ENCODE measurements at regions not wholly inside any gene's neighbourhood (a gene's known extent, or its start where the extent isn't known, plus 50 kb on each side); places are given as distances from the start of the nearest gene placed in this dataset.
A peak's percentile ranks its signal among the peaks of the same experiment; 100 is the strongest.
"Not testable (repeated sequence)": the region's sequence is repeated elsewhere in the genome, so short reads cannot be mapped to it uniquely, and the experiment has no call there.

DNA sequence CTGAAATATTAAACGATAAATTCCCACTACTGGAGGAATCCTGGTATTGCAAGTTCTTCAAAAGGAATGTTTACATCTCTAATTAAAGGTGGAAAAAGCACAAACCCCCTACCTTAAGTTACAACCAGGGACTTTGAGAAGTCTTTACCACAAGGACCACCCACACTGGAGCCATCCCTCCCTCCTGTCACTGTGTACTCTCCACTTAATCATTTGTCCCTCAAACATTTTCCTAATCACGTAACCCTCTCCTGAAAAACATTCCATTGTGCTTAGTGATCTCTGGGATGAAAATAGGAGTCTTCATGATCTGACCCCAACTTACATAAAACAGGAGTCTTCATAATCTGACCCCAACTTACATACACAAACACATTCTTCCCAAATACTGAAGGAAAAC is 85.7 kb downstream of the SUCLG1 start:
- H3K4me3 ChIP-seq (ENCODE audit: low read length) = no peak overlapping the region
- no peak for DNase-seq (ENCODE audit: low read depth, low spot score)

GRCh38 chr2:84362541-84362940 is 96.5 kb downstream of the SUCLG1 start:
- DNase-seq (ENCODE audit: low read depth, low spot score) = no peak

DNA sequence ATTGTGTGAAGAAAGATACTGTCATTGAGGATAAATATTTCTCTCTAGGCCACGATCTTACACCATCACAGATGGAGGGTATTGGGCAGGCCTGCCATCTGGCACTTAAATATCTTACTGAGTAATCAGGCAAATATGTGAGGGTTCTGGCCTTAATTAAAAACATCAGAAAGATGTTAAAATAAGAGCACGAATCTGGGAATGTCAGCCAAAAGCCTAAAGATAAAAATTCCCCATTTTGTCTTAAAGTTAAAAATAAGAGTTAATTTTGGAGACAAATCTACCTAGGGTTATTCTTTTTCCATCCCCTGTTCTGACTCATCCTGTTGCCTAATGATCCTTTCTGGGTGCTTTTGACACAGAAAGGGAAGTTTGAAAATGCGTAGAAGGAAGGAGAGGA is 121.0 kb downstream of the SUCLG1 start:
- no peak for DNase-seq (ENCODE audit: low read depth, low spot score)
- no peak overlapping the region for H3K4me3 ChIP-seq (ENCODE audit: low read length)

More at GRCh38 chr2:84362541-84362940, 96.5 kb downstream of the SUCLG1 start:
- H3K4me3 ChIP-seq (ENCODE audit: low read length) = no peak overlapping the region

DNA sequence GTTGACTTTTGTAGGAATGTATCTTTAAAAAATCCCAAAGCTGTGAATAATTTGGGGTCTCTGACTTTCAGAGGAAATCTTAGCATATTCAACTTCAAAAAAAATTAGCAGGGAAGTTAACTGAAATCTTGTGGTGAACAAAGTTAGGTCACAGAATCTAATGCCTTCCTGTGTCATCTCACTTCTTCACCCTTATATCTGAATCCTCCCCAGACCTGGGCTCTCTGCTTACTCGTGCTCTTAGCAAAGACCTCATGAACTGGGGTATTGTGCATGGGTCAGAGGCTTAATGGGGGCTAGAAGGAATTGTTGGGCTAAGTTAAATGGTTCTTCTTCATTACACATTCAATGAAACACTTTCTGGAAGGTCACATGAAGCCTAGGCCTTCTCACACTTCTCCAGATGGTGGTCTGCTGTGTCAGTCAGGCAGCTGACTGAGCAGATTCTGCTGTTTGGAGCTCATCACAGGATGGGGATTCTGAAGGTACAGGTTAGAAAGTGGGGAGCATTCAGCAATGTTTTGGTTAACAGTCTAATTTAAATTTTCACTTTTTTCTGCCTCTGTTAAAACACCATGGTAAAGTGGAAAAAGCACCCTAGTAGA is 131.3 kb downstream of the SUCLG1 start:
- H3K4me3 ChIP-seq (ENCODE audit: low read length) = no peak overlapping the region
- DNase-seq (ENCODE audit: low read depth, low spot score) = no peak

GRCh38 chr2:84326831-84327432 is 132.1 kb downstream of the SUCLG1 start:
- DNase-seq (ENCODE audit: low read depth, low spot score) = no peak
- H3K4me3 ChIP-seq (ENCODE audit: low read length) = no peak overlapping the region

DNA sequence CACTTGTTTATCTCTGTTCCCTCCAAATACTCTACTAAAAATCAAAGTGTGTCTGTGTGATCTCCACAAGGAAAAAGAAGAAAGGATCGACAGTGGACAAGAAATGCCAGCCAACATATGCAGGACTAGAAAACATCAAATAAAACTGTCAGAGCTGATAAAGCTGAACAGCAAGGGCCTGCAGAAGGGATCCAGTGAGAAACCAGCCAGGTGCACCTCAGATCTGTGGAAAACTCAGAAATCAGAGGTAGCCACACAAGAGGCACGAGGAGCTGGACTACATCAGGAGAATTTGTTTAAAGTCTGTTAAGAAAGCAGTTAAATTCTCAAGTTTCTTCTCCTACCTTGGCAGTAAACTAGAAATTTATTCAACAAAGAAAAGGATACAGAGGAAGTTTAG is 135.2 kb downstream of the SUCLG1 start:
- no peak overlapping the region for H3K4me3 ChIP-seq (ENCODE audit: low read length)
- DNase-seq (ENCODE audit: low read depth, low spot score) = no peak

DNA sequence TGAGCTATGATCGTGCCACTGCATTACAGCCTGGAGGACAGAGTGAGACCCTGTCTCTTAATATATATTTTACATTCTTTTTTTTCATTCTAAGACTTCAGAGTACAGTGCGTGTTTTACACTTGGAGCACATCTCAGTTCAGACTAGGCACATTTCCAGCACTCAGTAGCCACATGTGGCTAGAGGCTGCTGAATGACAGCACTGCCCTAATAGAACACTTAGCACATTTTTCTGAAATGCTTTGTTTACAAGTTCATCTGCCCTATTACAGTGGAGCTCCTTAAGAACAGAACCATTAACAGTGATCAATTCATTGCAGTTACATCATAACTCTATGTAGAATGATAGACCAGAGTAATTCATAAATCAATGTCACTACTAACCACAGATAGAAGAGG is 138.1 kb downstream of the SUCLG1 start:
- no peak overlapping the region for H3K4me3 ChIP-seq (ENCODE audit: low read length)
- DNase-seq (ENCODE audit: low read depth, low spot score) = no peak

DNA sequence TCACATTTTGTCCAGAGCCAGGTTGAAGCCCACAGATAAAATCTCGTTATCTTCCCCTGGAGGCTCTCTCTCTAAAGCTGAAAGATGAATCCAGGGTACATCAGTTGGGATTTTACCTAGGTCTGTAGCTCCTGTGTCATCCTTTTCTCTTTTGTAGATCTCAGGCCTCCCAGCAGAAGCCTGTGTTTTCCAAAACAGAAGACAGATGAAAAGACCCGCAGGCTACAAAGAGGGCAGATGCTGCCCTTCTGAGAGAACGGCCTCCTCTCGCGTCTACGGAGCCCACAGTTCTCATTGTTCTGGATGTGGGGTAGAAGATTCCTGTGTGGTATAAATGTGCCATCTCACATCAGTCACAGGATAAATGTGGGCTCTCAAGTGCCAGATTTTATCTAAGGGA is 139.5 kb downstream of the SUCLG1 start:
- no peak for DNase-seq (ENCODE audit: low read depth, low spot score)
- H3K4me3 ChIP-seq (ENCODE audit: low read length) = no peak overlapping the region

DNA sequence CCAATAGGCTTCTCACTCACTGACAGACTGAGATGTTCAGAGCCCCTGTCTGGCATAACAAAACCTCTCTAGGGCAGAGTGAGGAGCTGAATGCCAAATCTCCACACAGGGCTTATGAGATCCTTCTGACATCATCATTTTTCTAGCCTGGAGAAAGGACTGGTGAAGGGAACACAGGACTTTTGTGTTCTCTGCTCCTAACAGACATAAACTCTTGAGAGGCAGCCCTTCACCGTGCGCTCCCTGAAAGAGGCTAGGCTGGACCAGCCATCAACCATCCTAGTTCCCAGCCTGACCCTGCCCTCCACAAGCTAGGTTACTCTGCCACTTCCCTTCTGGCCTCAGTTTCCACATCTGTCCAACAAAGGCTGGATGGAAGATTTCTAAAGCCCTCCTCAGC is 141.9 kb downstream of the SUCLG1 start:
- H3K4me3 ChIP-seq (ENCODE audit: low read length) = no peak overlapping the region
- DNase-seq (ENCODE audit: low read depth, low spot score) = no peak

DNA sequence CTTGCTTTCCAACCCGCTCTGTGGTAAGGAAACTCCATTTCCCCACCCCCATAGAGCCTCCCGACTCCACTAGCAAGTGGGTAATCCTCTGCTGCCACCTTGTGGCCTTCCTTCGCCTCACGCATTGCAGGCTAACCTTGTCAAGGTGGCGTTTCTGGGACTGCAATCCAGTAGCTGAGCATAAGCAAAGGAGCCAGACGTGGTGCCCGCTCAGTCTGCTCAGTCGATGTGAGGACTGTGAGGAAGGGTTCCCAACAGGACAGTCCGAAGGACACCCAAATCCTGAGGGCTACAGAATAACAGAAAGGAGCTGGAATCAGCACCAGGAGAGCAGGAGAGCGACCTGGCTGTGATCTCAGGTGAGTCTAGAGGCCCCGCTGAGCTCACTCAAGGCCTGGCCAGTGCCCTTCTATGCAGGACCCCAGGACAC is 144.2 kb downstream of the SUCLG1 start:
- H3K4me3 ChIP-seq (ENCODE audit: low read length) = no peak overlapping the region
- DNase-seq (ENCODE audit: low read depth, low spot score) = peak; percentile 82

- DNase-seq (ENCODE audit: low read depth, low spot score) = no peak
- H3K4me3 ChIP-seq (ENCODE audit: low read length) = no peak overlapping the region
Measured at GRCh38 chr2:84314250-84314649, 144.8 kb downstream of the SUCLG1 start.

DNA sequence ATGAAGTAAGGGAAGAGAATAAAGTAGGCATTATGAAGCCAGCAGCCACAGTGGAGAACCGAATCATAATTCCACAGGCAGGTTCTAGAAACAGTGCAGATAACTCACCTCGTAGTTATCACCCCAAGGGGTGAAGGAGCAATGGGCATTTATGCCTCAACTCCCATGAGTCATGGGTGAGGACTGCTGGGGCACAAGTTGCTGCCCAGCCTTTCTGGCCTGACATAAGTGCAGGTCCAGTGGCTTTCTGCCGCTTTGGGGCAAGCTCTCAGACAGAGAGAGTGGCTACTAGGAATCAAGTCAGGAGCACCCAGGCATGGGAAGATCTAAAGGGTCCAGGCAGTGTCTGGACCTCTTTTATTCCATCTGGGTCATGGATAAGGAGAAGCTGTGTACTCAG is 149.8 kb downstream of the SUCLG1 start:
- no peak for DNase-seq (ENCODE audit: low read depth, low spot score)
- H3K4me3 ChIP-seq (ENCODE audit: low read length) = no peak overlapping the region

DNA sequence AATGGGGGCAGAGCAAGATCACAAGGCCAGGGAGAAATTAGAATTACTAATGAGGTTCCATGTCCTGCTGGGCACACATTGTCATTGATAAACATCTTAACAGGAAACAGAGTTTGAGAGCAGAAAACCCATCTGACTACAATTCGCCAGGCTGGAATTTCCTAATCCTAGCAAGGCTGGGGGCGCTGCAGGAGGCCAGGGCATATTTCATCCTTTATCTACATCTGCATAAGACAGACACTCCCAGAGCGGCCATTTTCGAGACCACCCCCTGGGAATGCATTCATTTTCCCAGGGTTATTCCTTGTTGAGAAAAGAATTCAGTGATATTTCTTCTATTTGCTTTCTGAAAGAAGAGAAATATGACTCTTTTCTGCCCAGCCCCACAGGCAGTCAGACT is 152.7 kb downstream of the SUCLG1 start:
- no peak for DNase-seq (ENCODE audit: low read depth, low spot score)
- no peak overlapping the region for H3K4me3 ChIP-seq (ENCODE audit: low read length)

DNA sequence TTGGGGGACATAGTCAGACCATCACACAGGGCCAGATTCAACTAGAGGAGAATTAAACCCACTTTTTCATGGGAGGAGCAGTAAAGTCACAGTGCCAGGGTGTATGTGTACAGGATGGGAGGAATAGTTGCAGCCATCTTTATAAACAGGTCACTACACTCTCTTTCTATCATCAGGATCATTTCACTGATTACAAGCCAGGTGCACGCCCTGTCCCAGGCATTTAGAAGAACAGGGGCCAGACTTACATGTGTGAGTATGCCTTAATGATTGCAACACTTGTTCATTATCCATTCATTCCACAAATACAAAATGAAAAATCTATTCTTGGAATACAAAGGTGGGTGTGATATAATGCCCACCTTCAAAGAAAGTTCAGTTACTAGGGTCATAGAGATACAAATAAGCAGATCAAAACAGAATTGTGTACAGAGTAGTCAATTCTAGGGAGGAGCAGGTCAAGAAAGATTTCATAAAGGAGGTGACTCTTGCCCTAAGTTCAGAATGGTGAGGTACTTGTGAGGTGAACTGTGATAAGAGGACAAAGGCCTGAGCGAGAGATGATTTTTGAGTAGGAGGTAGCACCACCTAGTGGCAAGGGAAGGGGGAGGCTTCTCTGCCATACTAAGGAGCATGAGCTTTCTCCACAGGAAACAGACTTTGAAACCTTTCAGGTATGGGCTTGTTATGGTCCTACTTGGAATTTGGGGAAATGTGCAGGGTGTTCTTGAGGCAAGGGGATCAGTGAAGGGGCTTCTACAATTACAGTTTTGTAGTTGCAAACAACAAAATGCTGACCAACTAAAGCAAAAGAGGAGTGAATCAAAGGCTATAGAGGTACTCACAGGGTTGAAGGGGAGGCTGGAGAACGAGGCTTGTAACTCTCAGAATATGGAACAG is 156.3 kb downstream of the SUCLG1 start:
- no peak overlapping the region for H3K4me3 ChIP-seq (ENCODE audit: low read length)
- peak; percentile 69 for DNase-seq (ENCODE audit: low read depth, low spot score)

DNA sequence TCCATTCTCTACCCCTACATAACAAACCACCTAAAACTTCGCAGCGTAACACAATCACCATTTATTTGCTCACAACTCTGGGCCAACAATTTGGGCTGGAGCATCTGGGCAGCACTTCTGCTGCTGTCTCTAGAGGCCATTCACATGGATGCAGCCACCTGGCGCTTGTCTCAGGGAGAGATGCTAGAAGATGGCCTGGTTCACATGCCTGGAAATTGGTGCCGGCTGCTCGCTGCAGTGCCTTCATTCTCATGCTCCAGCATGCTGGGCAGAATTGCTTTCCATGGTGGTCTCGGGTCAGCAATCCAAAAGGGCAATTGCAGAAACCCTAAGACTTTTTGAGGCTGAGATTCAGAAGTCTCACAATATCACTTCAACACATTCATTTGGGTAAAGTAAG is 157.4 kb downstream of the SUCLG1 start:
- no peak overlapping the region for H3K4me3 ChIP-seq (ENCODE audit: low read length)
- no peak for DNase-seq (ENCODE audit: low read depth, low spot score)

GRCh38 chr2:84300696-84301029 is 158.4 kb downstream of the SUCLG1 start:
- no peak overlapping the region for H3K4me3 ChIP-seq (ENCODE audit: low read length)
- no peak for DNase-seq (ENCODE audit: low read depth, low spot score)

- H3K4me3 ChIP-seq (ENCODE audit: low read length); DNase-seq (ENCODE audit: low read depth, low spot score): not testable (repeated sequence)
Measured at GRCh38 chr2:84300001-84300695, 158.9 kb downstream of the SUCLG1 start.

DNA sequence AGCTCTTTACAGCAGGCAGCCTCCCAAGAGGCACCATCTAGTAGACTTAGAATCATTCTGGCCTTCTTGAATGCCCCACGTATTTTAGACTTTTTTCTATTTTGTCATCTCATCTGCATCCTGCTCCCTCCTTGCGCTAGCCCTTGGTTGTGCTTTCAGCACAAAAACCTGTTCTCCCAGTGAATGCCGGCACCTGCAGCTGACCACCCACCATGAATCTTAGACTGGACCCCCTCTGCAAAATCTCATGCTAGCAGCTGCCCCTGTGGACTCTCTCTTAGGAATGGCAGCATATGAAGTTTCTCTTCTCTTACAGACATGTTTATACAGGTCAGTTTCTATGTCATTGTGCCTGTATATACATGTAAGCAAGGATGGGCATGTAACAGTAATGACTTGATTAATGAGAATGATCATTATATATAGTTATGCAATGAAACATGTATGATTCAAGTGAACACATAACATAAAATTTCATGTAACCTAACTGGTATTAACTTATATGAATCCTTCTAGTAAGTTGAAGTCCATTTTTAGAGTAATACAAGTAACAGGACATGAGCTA is 159.8 kb downstream of the SUCLG1 start:
- H3K4me3 ChIP-seq (ENCODE audit: low read length) = no peak overlapping the region
- no peak for DNase-seq (ENCODE audit: low read depth, low spot score)

- DNase-seq (ENCODE audit: low read depth, low spot score) = no peak
Measured at GRCh38 chr2:84297155-84297554, 161.9 kb downstream of the SUCLG1 start.

More at GRCh38 chr2:84297155-84297554, 161.9 kb downstream of the SUCLG1 start:
- H3K4me3 ChIP-seq (ENCODE audit: low read length) = no peak overlapping the region
